ENCODE measurements at regions not wholly inside any gene's neighbourhood (a gene's known extent, or its start where the extent isn't known, plus 50 kb on each side); places are given as distances from the start of the nearest gene placed in this dataset.

DNA sequence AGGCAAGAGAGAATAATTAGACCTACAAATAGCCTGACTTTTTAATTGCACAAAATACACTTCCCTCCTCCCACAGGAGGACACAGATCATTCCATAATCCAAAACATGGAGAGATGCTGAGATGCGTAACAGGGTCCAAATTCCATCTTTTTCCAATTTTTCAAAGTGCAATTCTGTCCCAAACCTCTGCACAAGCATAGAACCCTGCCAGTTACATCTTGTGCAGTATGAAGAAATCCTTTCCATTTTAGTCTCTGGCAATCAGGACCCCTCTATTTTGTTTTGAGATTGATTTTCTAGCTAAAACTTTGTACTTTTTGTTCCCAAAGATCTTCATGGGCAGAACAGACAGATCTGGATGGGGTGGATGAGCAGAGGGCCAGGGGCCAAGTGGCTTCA is 209.2 kb downstream of the B3GLCT start:
- TF ChIP-seq CTBP2 (IDR thresholded peaks at IDR 0.05; ENCODE audit: borderline replicate concordance, insufficient read depth, insufficient read length, low read length) (no peak), JUN (IDR thresholded peaks at IDR 0.05; ENCODE audit: low read depth, low read length) (no peak), YY1 (IDR thresholded peaks at IDR 0.05; ENCODE audit: low read depth, low read length) (no peak)
- TF ChIP-seq, protein P1, sequence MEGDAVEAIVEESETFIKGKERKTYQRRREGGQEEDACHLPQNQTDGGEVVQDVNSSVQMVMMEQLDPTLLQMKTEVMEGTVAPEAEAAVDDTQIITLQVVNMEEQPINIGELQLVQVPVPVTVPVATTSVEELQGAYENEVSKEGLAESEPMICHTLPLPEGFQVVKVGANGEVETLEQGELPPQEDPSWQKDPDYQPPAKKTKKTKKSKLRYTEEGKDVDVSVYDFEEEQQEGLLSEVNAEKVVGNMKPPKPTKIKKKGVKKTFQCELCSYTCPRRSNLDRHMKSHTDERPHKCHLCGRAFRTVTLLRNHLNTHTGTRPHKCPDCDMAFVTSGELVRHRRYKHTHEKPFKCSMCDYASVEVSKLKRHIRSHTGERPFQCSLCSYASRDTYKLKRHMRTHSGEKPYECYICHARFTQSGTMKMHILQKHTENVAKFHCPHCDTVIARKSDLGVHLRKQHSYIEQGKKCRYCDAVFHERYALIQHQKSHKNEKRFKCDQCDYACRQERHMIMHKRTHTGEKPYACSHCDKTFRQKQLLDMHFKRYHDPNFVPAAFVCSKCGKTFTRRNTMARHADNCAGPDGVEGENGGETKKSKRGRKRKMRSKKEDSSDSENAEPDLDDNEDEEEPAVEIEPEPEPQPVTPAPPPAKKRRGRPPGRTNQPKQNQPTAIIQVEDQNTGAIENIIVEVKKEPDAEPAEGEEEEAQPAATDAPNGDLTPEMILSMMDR (IDR thresholded peaks at IDR 0.05; ENCODE audit: control extremely low read depth in 1 of 3, insufficient read depth in 1 of 3, low read depth in 1 of 3, low read length in 3 of 3), result no peak
